Testis (tissue), 2 donors: ENCODE measurements at regions not wholly inside any gene's neighbourhood (a gene's known extent, or its start where the extent isn't known, plus 50 kb on each side); places are given as distances from the start of the nearest gene placed in this dataset.

ENCODE experiments used
- POLR2A ChIP-seq: fragments of 450-650 bp; IDR thresholded peaks from one replicate; pipeline ENCODE4 v1.6.1; 2017; ENCODE audit warnings: antibody characterized with exemption, mild to moderate bottlenecking, moderate library complexity
- TF ChIP-seq, protein P1 (sequence below), 3 experiments: fragments of 450-650 bp in 2 of 3; fragments of 200-600 bp in 1 of 3; sonication (generic) in 1 of 3; IDR thresholded peaks; one replicate each; pipeline ENCODE4 v1.5.1; 2016 to 2019; ENCODE audit warnings: antibody characterized with exemption in 3 of 3, mild to moderate bottlenecking in 2 of 3, moderate library complexity in 1 of 3

DNA sequence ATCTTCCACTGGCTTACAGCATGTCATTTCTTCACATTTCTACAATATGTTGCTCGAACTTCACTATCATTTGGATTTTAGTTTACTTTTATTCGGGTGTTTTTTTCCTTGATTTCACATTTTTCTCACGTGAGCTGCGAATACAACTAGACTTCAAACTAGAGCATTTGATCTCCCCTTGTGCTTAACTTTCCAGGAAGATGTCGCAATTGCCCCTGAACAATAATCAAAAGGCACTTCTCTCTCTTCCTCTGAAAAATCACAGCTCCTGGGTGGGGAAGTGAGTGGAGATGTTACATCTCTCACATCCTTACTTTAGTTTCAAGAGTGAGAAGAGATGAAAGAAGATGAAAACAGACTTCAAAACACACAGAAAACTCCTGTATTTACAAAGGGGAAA lies 587.9 kb downstream of the TBL1XR1 start:
- TF ChIP-seq POLR2A: no peak
- TF ChIP-seq, protein P1, sequence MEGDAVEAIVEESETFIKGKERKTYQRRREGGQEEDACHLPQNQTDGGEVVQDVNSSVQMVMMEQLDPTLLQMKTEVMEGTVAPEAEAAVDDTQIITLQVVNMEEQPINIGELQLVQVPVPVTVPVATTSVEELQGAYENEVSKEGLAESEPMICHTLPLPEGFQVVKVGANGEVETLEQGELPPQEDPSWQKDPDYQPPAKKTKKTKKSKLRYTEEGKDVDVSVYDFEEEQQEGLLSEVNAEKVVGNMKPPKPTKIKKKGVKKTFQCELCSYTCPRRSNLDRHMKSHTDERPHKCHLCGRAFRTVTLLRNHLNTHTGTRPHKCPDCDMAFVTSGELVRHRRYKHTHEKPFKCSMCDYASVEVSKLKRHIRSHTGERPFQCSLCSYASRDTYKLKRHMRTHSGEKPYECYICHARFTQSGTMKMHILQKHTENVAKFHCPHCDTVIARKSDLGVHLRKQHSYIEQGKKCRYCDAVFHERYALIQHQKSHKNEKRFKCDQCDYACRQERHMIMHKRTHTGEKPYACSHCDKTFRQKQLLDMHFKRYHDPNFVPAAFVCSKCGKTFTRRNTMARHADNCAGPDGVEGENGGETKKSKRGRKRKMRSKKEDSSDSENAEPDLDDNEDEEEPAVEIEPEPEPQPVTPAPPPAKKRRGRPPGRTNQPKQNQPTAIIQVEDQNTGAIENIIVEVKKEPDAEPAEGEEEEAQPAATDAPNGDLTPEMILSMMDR (IDR thresholded peaks at IDR 0.05): no peak
